ENCODE measurements at regions not wholly inside any gene's neighbourhood (a gene's known extent, or its start where the extent isn't known, plus 50 kb on each side); places are given as distances from the start of the nearest gene placed in this dataset.

DNA sequence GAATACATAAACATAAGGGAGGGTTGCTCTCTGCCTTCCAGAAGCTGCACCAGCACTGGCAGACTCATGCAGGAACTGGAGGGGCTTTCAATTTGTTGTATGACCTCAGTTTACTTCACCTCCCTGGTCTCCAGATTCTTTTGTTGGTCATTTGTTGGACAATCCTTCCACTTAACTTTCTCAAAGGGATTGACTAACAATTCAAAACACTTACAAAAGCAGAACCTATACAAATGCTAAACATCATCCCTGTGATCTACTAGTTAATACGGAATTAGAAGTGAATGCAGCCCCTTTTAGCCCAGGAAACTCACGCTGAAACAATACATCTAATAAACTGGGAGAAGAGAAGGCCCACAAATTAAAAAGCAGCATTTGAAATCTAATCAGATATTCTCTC is 404.6 kb upstream of the BRINP1 start:
- no peak overlapping the region for H2BK120ac ChIP-seq (ENCODE audit: low read depth, low read length, poor library complexity, severe bottlenecking)
- peaks cover 9% of the 10 kb centered on the region for H3K4me1 ChIP-seq (ENCODE audit: insufficient read depth, low read length)
- no peak overlapping the region for H3K4me3 Mint-ChIP-seq
- WGBS (ENCODE audit: extremely low coverage, insufficient read length, low lambda C conversion rate) = no CpG with 5 or more reads among the region's 2 CpGs
- H3K4me1 Mint-ChIP-seq = peaks cover 15 to 17% of the 10 kb centered on the region in 2 experiments
- no peak overlapping the region for H2BK20ac ChIP-seq (ENCODE audit: low read depth, low read length, poor library complexity, severe bottlenecking)
- H3K27me3 Mint-ChIP-seq (ENCODE audit: low read depth) = peaks cover 36% of the 10 kb centered on the region
- TF ChIP-seq, protein P1, sequence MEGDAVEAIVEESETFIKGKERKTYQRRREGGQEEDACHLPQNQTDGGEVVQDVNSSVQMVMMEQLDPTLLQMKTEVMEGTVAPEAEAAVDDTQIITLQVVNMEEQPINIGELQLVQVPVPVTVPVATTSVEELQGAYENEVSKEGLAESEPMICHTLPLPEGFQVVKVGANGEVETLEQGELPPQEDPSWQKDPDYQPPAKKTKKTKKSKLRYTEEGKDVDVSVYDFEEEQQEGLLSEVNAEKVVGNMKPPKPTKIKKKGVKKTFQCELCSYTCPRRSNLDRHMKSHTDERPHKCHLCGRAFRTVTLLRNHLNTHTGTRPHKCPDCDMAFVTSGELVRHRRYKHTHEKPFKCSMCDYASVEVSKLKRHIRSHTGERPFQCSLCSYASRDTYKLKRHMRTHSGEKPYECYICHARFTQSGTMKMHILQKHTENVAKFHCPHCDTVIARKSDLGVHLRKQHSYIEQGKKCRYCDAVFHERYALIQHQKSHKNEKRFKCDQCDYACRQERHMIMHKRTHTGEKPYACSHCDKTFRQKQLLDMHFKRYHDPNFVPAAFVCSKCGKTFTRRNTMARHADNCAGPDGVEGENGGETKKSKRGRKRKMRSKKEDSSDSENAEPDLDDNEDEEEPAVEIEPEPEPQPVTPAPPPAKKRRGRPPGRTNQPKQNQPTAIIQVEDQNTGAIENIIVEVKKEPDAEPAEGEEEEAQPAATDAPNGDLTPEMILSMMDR (conservative IDR thresholded peaks at IDR 0.05) = no peak
- H3K9me3 Mint-ChIP-seq = no peaks in the 10 kb centered on the region
- H3K56ac ChIP-seq (ENCODE audit: insufficient read length, low read depth, low read length) = no peak overlapping the region
- no peak overlapping the region for H3T11ph ChIP-seq (ENCODE audit: low read length)
- no peak overlapping the region for H3K27ac ChIP-seq (ENCODE audit: insufficient read length, low read depth, low read length)
- H3K9me3 ChIP-seq (ENCODE audit: control insufficient read depth, low read depth, low read length) = no peaks in the 10 kb centered on the region
- H3K18ac ChIP-seq (ENCODE audit: insufficient read length, low read depth, low read length) = no peak overlapping the region
- H3K79me2 ChIP-seq (ENCODE audit: insufficient read depth, low read length) = no peaks in the 10 kb centered on the region
- H2BK12ac ChIP-seq (ENCODE audit: insufficient read length, low read depth, low read length) = no peak overlapping the region
- no peak overlapping the region for H2AK5ac ChIP-seq (ENCODE audit: insufficient read length, low read length)
- no peak overlapping the region for H3K14ac ChIP-seq (ENCODE audit: insufficient read depth, low read length)
- no peak overlapping the region for H3K23ac ChIP-seq (ENCODE audit: insufficient read length, low read depth, low read length)
- H4K5ac ChIP-seq (ENCODE audit: insufficient read length, low read depth, low read length) = no peak overlapping the region
- no peak overlapping the region for H2AFZ ChIP-seq (ENCODE audit: low read length)
- DNase-seq = no peak
- H3K4me2 ChIP-seq (ENCODE audit: insufficient read depth, insufficient read length, low read length) = no peak overlapping the region
- H3K36me3 Mint-ChIP-seq (ENCODE audit: insufficient read depth in 1 of 3, low read depth in 3 of 3) = no peaks in the 10 kb centered on the region
- H4K20me1 ChIP-seq (ENCODE audit: control insufficient read depth, insufficient read depth, insufficient read length) = no peaks in the 10 kb centered on the region
- no peak overlapping the region for H4K8ac ChIP-seq (replicated peaks; ENCODE audit: insufficient read length, low read depth, low read length)
- no peaks in the 10 kb centered on the region for H3K27me3 ChIP-seq (ENCODE audit: insufficient read depth, low read length)
- no peak overlapping the region for H2BK15ac ChIP-seq (ENCODE audit: low read depth, low read length)
- H3K9ac ChIP-seq (ENCODE audit: extremely low read depth, insufficient read length, low read length) = no peak overlapping the region
- H4K91ac ChIP-seq (ENCODE audit: insufficient read length, low read depth, low read length) = no peak overlapping the region
- H3K4ac ChIP-seq (ENCODE audit: low read depth, low read length) = no peak overlapping the region
- H2BK5ac ChIP-seq (ENCODE audit: insufficient read length, low read length) = no peak overlapping the region
- no peaks in the 10 kb centered on the region for H3K79me1 ChIP-seq (ENCODE audit: insufficient read depth, low read depth, low read length, poor library complexity, severe bottlenecking)
- H3K23me2 ChIP-seq (ENCODE audit: insufficient read length, low read depth, low read length, poor library complexity, severe bottlenecking) = no peaks in the 10 kb centered on the region
- no peak overlapping the region for H3K27ac Mint-ChIP-seq

Measured in H9 (cell line).